G401.6 (cell line): ENCODE measurements at regions not wholly inside any gene's neighbourhood (a gene's known extent, or its start where the extent isn't known, plus 50 kb on each side); places are given as distances from the start of the nearest gene placed in this dataset.
"Not testable (repeated sequence)": the region's sequence is repeated elsewhere in the genome, so short reads cannot be mapped to it uniquely, and the experiment has no call there.

Source experiments
- FAIRE-seq: peaks from 2 replicates; lab custom pipeline; 2012; peaks lifted over from hg19 to GRCh38; lab: Jason Lieb, UNC

GRCh38 chr6:132045877-132046276, 94.7 kb upstream of the CCN2 start:
- no peak for FAIRE-seq

GRCh38 chr6:132043148-132043547, 92.0 kb upstream of the CCN2 start:
- no peak for FAIRE-seq

GRCh38 chr6:132041706-132042105, 90.5 kb upstream of the CCN2 start:
- FAIRE-seq: no peak

- no peak for FAIRE-seq
These were observed 76.9 kb upstream of the CCN2 start for GRCh38 chr6:132028029-132028428.

- FAIRE-seq: no peak
These were observed 74.3 kb upstream of the CCN2 start for GRCh38 chr6:132025468-132025867.

- FAIRE-seq: no peak
These were observed 72.3 kb upstream of the CCN2 start for GRCh38 chr6:132023490-132023889.

GRCh38 chr6:132021552-132022375, 70.6 kb upstream of the CCN2 start:
- no peak for FAIRE-seq

GRCh38 chr6:132020918-132021317, 69.7 kb upstream of the CCN2 start:
- FAIRE-seq: not testable (repeated sequence)

- no peak for FAIRE-seq
These were observed 69.0 kb upstream of the CCN2 start for GRCh38 chr6:132020138-132020581.

- no peak for FAIRE-seq
These were observed 68.4 kb upstream of the CCN2 start for GRCh38 chr6:132019586-132019985.

GRCh38 chr6:132017942-132018341, 66.8 kb upstream of the CCN2 start:
- FAIRE-seq: no peak

- no peak for FAIRE-seq
These were observed 65.2 kb upstream of the CCN2 start for GRCh38 chr6:132016396-132016795.

- no peak for FAIRE-seq
These were observed 60.4 kb upstream of the CCN2 start for GRCh38 chr6:132011582-132011981.

- FAIRE-seq: no peak
These were observed 58.0 kb upstream of the CCN2 start for GRCh38 chr6:132009175-132009574.

- no peak for FAIRE-seq
These were observed 56.5 kb upstream of the CCN2 start for GRCh38 chr6:132007474-132008190.

- FAIRE-seq: no peak
These were observed 54.0 kb upstream of the CCN2 start for GRCh38 chr6:132005178-132005577.

- FAIRE-seq: no peak
These were observed 53.5 kb upstream of the CCN2 start for GRCh38 chr6:132004668-132005067.

GRCh38 chr6:132003516-132004178, 52.5 kb upstream of the CCN2 start:
- FAIRE-seq: no peak
